ENCODE measurements at regions not wholly inside any gene's neighbourhood (a gene's known extent, or its start where the extent isn't known, plus 50 kb on each side); places are given as distances from the start of the nearest gene placed in this dataset.

GRCh38 chr2:176959614-176960013 is 253.0 kb upstream of the HNRNPA3 start:
- H3K4me1 Mint-ChIP-seq = peaks cover 45% of the 10 kb centered on the region
- no peaks in the 10 kb centered on the region for H3K36me3 Mint-ChIP-seq
- no peak for DNase-seq (ENCODE audit: low spot score in 2 of 2, unreplicated experiment in 2 of 2)
- no peak for TF ChIP-seq CTCF (IDR thresholded peaks at IDR 0.05; ENCODE audit: unreplicated experiment)
- no peaks in the 10 kb centered on the region for H3K9me3 Mint-ChIP-seq
- H3K4me3 Mint-ChIP-seq = no peak overlapping the region
- peaks cover 33% of the 10 kb centered on the region for H3K27me3 Mint-ChIP-seq (ENCODE audit: low read depth)
- H3K27ac Mint-ChIP-seq = no peak overlapping the region

- Mint-ChIP-seq H3K27me3 (ENCODE audit: low read depth) (peaks cover 34% of the 10 kb centered on the region), H3K36me3 (no peaks in the 10 kb centered on the region), H3K9me3 (no peaks in the 10 kb centered on the region), H3K27ac (peak overlapping the region; percentile 36), H3K4me3 (no peak overlapping the region), H3K4me1 (peaks cover 45% of the 10 kb centered on the region)
- TF ChIP-seq CTCF (IDR thresholded peaks at IDR 0.05; ENCODE audit: unreplicated experiment) = no peak
- DNase-seq (ENCODE audit: low spot score in 2 of 2, unreplicated experiment in 2 of 2) = no peak
Observed at GRCh38 chr2:176960061-176960460, 252.5 kb upstream of the HNRNPA3 start.

GRCh38 chr2:176960736-176961520 is 251.7 kb upstream of the HNRNPA3 start:
- DNase-seq (ENCODE audit: low spot score in 2 of 2, unreplicated experiment in 2 of 2) = no peak
- peaks cover 45% of the 10 kb centered on the region for H3K4me1 Mint-ChIP-seq
- H3K4me3 Mint-ChIP-seq = no peak overlapping the region
- no peak for TF ChIP-seq CTCF (IDR thresholded peaks at IDR 0.05; ENCODE audit: unreplicated experiment)
- no peaks in the 10 kb centered on the region for H3K36me3 Mint-ChIP-seq
- peak overlapping the region; percentile 36 for H3K27ac Mint-ChIP-seq
- peaks cover 37% of the 10 kb centered on the region for H3K27me3 Mint-ChIP-seq (ENCODE audit: low read depth)
- H3K9me3 Mint-ChIP-seq = no peaks in the 10 kb centered on the region

GRCh38 chr2:176961775-176962619 is 250.6 kb upstream of the HNRNPA3 start:
- Mint-ChIP-seq H3K4me3 (no peak overlapping the region), H3K9me3 (no peaks in the 10 kb centered on the region), H3K27me3 (ENCODE audit: low read depth) (peaks cover 34% of the 10 kb centered on the region), H3K36me3 (no peaks in the 10 kb centered on the region), H3K4me1 (peaks cover 45% of the 10 kb centered on the region), H3K27ac (no peak overlapping the region)
- no peak for DNase-seq (ENCODE audit: low spot score in 2 of 2, unreplicated experiment in 2 of 2)
- no peak for TF ChIP-seq CTCF (IDR thresholded peaks at IDR 0.05; ENCODE audit: unreplicated experiment)

- Mint-ChIP-seq H3K9me3 (no peaks in the 10 kb centered on the region), H3K36me3 (no peaks in the 10 kb centered on the region), H3K27ac (no peak overlapping the region), H3K4me3 (no peak overlapping the region), H3K27me3 (ENCODE audit: low read depth) (peaks cover 43% of the 10 kb centered on the region), H3K4me1 (peaks cover 43% of the 10 kb centered on the region)
- TF ChIP-seq CTCF (IDR thresholded peaks at IDR 0.05; ENCODE audit: unreplicated experiment) = no peak
- no peak for DNase-seq (ENCODE audit: low spot score in 2 of 2, unreplicated experiment in 2 of 2)
Observed at GRCh38 chr2:176963568-176964287, 248.9 kb upstream of the HNRNPA3 start.
